ENCODE measurements at regions not wholly inside any gene's neighbourhood (a gene's known extent, or its start where the extent isn't known, plus 50 kb on each side); places are given as distances from the start of the nearest gene placed in this dataset.

- H3K4me3 ChIP-seq (ENCODE audit: low read depth, low read length) = no peak overlapping the region
- DNase-seq (ENCODE audit: low read depth) = no peak
Observed at GRCh38 chr13:107020393-107020792, 452.5 kb upstream of the ARGLU1 start.

GRCh38 chr13:107018285-107018684 lies 450.3 kb upstream of the ARGLU1 start:
- H3K4me3 ChIP-seq (ENCODE audit: low read depth, low read length) = no peak overlapping the region
- DNase-seq (ENCODE audit: low read depth) = no peak

GRCh38 chr13:107006661-107007060 lies 438.7 kb upstream of the ARGLU1 start:
- no peak for DNase-seq (ENCODE audit: low read depth)
- H3K4me3 ChIP-seq (ENCODE audit: low read depth, low read length) = no peak overlapping the region

- DNase-seq (ENCODE audit: low read depth) = no peak
- no peak overlapping the region for H3K4me3 ChIP-seq (ENCODE audit: low read depth, low read length)
Observed at GRCh38 chr13:107005577-107005976, 437.6 kb upstream of the ARGLU1 start.

- H3K4me3 ChIP-seq (ENCODE audit: low read depth, low read length) = no peak overlapping the region
- DNase-seq (ENCODE audit: low read depth) = no peak
Observed at GRCh38 chr13:107003911-107004310, 436.0 kb upstream of the ARGLU1 start.

GRCh38 chr13:106998664-106999063 lies 430.7 kb upstream of the ARGLU1 start:
- H3K4me3 ChIP-seq (ENCODE audit: low read depth, low read length) = no peak overlapping the region
- DNase-seq (ENCODE audit: low read depth) = no peak

GRCh38 chr13:106997696-106998095 lies 429.8 kb upstream of the ARGLU1 start:
- DNase-seq (ENCODE audit: low read depth) = no peak
- no peak overlapping the region for H3K4me3 ChIP-seq (ENCODE audit: low read depth, low read length)

- no peak for DNase-seq (ENCODE audit: low read depth)
- no peak overlapping the region for H3K4me3 ChIP-seq (ENCODE audit: low read depth, low read length)
Observed at GRCh38 chr13:106996867-106997618, 429.1 kb upstream of the ARGLU1 start.

GRCh38 chr13:106990594-106990993 lies 422.7 kb upstream of the ARGLU1 start:
- no peak overlapping the region for H3K4me3 ChIP-seq (ENCODE audit: low read depth, low read length)
- no peak for DNase-seq (ENCODE audit: low read depth)

- DNase-seq (ENCODE audit: low read depth) = no peak
- H3K4me3 ChIP-seq (ENCODE audit: low read depth, low read length) = no peak overlapping the region
Observed at GRCh38 chr13:106989876-106990275, 421.9 kb upstream of the ARGLU1 start.

- no peak for DNase-seq (ENCODE audit: low read depth)
Observed at GRCh38 chr13:106987427-106987785, 419.5 kb upstream of the ARGLU1 start.

GRCh38 chr13:106986687-106987426 lies 418.9 kb upstream of the ARGLU1 start:
- no peak overlapping the region for H3K4me3 ChIP-seq (ENCODE audit: low read depth, low read length)
- no peak for DNase-seq (ENCODE audit: low read depth)

More at GRCh38 chr13:106987427-106987785, 419.5 kb upstream of the ARGLU1 start:
- H3K4me3 ChIP-seq (ENCODE audit: low read depth, low read length) = no peak overlapping the region

GRCh38 chr13:106986033-106986484 lies 418.1 kb upstream of the ARGLU1 start:
- no peak overlapping the region for H3K4me3 ChIP-seq (ENCODE audit: low read depth, low read length)
- DNase-seq (ENCODE audit: low read depth) = no peak

GRCh38 chr13:106985481-106985880 lies 417.5 kb upstream of the ARGLU1 start:
- DNase-seq (ENCODE audit: low read depth) = no peak
- H3K4me3 ChIP-seq (ENCODE audit: low read depth, low read length) = no peak overlapping the region

GRCh38 chr13:106981051-106981450 lies 413.1 kb upstream of the ARGLU1 start:
- no peak for DNase-seq (ENCODE audit: low read depth)
- no peak overlapping the region for H3K4me3 ChIP-seq (ENCODE audit: low read depth, low read length)

- DNase-seq (ENCODE audit: low read depth) = no peak
- no peak overlapping the region for H3K4me3 ChIP-seq (ENCODE audit: low read depth, low read length)
Observed at GRCh38 chr13:106967391-106967790, 399.5 kb upstream of the ARGLU1 start.

- DNase-seq (ENCODE audit: low read depth) = no peak
- H3K4me3 ChIP-seq (ENCODE audit: low read depth, low read length) = no peak overlapping the region
Observed at GRCh38 chr13:106963151-106963550, 395.2 kb upstream of the ARGLU1 start.

- H3K4me3 ChIP-seq (ENCODE audit: low read depth, low read length) = no peak overlapping the region
- no peak for DNase-seq (ENCODE audit: low read depth)
Observed at GRCh38 chr13:106961651-106962050, 393.7 kb upstream of the ARGLU1 start.

GRCh38 chr13:106961216-106961615 lies 393.3 kb upstream of the ARGLU1 start:
- no peak for DNase-seq (ENCODE audit: low read depth)
- no peak overlapping the region for H3K4me3 ChIP-seq (ENCODE audit: low read depth, low read length)

- no peak for DNase-seq (ENCODE audit: low read depth)
- H3K4me3 ChIP-seq (ENCODE audit: low read depth, low read length) = no peak overlapping the region
Observed at GRCh38 chr13:106958621-106959048, 390.7 kb upstream of the ARGLU1 start.

- no peak for DNase-seq (ENCODE audit: low read depth)
Observed at GRCh38 chr13:106942563-106942962, 374.6 kb upstream of the ARGLU1 start.

More at GRCh38 chr13:106942563-106942962, 374.6 kb upstream of the ARGLU1 start:
- no peak overlapping the region for H3K4me3 ChIP-seq (ENCODE audit: low read depth, low read length)
